NCI-H2029 treated with DMSO at 0.1 percent for 48 hours (cell line): ENCODE measurements at regions not wholly inside any gene's neighbourhood (a gene's known extent, or its start where the extent isn't known, plus 50 kb on each side); places are given as distances from the start of the nearest gene placed in this dataset.
"Not testable (repeated sequence)": the region's sequence is repeated elsewhere in the genome, so short reads cannot be mapped to it uniquely, and the experiment has no call there.

Experiments used
- DNase-seq: peaks from one replicate; lab custom pipeline; 2025; lab: John Stamatoyannopoulos, UW

DNA sequence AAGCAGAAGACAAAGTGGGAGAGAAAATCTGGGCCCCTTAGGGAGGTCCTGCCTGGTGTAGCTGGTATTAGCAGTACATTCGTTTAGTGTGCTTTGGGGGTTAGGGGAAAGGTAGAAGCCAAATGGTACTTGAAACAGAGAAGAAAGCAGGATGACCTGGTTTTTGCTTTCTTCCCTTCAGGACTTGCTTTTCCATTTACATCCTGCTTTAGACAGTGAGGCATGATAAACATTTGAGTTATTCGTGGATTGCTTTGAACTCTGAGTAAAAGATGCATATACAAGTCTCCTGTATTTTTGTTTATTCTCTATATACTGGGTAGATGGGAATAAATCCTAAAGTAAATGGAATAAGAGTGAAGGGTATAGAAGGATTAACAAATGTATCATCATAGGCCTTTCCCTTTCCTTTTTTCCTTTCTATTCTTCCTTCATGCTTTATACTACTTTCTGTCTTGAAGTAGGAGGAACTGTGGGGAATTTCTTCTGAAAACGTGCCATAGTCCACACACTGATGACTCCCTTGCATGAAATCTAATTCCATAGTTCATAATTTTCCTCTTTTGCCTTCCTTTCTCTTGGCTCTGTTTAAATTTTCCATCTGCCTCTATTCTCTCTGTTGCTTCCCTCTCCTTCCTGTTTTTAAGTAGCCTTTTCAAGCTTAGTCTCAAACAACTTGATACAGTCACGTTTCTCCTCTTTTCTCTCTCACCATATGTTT is 139.5 kb upstream of the RBMS3 start:
- no peak for DNase-seq

GRCh38 chr3:29141918-29142275 is 139.0 kb upstream of the RBMS3 start:
- DNase-seq: no peak

DNA sequence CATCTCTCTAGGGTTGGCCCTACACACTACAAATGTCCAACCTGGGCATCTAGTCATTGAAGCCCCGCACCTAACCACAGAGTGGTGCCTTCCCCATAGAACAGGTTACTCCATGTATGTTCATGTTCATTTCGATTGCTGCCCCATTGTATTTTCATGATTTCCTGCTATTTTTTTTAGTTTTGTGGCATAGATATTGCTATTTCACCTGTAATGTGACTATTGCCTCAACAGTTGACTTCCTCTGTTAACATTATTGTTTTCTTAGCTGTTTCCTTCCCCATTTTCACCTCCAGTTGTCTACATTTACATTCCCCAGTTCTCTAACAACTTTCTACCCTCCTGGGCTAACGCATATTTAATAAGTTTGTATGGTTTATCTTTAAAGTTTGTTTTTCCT is 137.7 kb upstream of the RBMS3 start:
- no peak for DNase-seq

DNA sequence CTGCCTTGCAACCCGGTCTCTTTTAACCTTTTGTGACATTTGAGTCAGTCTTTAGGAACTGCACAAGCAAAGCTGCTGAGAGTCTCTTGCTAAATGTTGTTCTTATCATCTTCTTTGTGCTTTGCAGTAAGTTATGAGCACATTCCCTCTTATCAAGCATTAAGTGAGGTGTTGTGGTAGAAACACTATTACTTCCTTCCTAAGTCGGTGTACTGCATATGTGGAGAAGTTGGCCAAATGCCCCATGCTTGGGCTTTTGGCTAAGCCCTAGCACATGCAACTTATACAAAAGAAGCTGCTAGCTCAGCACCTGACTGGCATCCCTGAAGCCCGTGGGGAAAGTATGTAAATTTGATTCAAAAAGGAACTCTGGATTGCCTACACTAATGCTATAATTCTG is 136.5 kb upstream of the RBMS3 start:
- DNase-seq: no peak

DNA sequence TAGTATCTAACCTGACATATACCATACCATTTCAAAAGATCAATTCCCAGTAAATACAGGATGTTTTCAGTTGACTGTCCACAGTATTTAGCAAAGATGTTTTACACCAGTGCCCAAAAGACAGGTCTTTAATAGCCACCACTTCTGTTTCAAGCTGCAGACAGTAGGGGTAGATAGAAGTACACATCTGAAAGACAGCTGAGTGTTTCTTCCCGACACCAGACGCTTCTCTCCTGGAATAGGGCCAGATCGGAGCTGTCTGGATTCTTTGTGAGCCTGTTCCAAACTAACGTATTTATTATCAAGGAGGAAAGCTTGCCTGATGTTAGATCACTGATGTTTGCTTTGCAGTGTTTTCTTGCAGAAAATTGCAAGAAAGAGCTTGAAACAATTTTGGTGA is 136.1 kb upstream of the RBMS3 start:
- DNase-seq: no peak

- DNase-seq: no peak
Observed at GRCh38 chr3:29145360-29145759, 135.5 kb upstream of the RBMS3 start.

- DNase-seq: no peak
Observed at GRCh38 chr3:29152379-29152778, 128.5 kb upstream of the RBMS3 start.

DNA sequence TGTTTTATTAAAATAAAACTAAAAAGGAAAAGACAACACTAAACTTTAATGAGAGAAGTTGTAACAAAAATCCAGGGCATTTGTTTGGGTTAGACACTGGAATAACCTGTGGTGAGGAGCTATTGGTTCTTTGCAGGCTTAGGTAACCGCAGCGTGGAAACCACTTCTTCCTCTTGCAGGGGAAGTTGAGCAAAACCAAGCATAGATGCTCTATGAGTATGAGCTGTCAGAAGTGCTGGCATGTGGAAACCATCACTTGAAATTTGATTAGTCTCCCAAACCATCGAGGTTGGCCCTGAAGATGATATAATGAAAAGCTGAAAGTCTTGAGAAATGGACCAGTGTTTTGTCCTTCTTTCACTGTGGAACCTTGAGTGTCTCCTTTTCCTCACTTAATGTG is 127.1 kb upstream of the RBMS3 start:
- DNase-seq: no peak

- no peak for DNase-seq
Observed at GRCh38 chr3:29156086-29156715, 124.7 kb upstream of the RBMS3 start.

DNA sequence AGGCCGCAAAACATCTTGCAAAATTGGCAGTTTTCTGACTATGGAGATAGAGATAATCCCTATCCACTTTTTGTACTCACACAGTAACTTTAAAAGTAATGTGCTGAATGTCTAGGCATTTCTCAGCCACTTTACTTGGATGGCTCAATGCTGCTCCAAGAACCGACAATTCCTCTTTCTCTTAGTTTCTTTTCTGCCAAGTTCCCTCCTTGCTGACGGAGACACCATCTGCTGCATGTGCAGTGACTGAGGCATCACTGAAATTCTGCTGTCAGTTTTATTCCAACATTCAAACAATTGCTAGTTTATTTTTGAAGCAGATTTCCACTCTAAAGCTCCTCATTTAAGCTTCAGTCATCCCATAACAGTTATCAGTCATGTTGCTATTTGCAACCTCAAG is 116.0 kb upstream of the RBMS3 start:
- no peak for DNase-seq

GRCh38 chr3:29167180-29167579 is 113.7 kb upstream of the RBMS3 start:
- DNase-seq: no peak

DNA sequence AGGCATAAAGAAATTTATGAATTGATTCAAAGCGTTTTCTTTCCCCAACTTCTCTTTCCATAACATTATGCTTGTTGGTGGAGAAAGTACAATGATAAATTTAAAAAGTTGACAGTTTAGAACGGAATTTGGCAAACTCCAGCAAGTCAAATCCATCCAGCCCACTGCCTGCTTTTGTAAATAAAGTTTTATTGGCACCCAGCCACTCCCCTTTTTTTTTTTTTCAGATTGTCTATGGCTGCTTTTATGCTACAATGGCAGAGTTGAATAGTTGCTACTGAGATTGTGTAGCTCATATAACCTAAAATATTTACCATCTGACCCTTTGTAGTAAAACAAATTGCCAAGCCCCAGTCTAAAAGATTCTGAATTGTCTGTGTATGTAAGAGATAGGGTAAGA is 112.8 kb upstream of the RBMS3 start:
- DNase-seq: no peak

DNA sequence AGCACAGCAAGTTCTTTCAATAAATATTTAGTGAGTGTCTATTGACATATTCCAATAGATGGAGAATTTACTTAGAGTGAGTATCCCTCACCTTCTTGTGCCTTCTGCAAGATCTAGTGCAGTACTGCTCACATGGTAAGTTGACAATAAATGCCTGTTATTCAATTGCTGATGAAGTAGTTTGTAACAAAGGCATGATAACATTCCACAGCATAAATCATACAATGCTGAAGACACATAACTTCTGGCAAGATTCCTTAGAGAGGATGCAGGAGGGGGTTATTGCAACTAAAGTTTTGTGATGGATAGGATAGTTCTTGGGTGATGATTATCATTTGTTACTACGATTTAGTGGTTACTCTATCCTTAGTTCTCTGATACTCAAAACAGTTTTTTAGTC is 112.2 kb upstream of the RBMS3 start:
- DNase-seq: no peak

GRCh38 chr3:29169451-29169850 is 111.4 kb upstream of the RBMS3 start:
- no peak for DNase-seq

DNA sequence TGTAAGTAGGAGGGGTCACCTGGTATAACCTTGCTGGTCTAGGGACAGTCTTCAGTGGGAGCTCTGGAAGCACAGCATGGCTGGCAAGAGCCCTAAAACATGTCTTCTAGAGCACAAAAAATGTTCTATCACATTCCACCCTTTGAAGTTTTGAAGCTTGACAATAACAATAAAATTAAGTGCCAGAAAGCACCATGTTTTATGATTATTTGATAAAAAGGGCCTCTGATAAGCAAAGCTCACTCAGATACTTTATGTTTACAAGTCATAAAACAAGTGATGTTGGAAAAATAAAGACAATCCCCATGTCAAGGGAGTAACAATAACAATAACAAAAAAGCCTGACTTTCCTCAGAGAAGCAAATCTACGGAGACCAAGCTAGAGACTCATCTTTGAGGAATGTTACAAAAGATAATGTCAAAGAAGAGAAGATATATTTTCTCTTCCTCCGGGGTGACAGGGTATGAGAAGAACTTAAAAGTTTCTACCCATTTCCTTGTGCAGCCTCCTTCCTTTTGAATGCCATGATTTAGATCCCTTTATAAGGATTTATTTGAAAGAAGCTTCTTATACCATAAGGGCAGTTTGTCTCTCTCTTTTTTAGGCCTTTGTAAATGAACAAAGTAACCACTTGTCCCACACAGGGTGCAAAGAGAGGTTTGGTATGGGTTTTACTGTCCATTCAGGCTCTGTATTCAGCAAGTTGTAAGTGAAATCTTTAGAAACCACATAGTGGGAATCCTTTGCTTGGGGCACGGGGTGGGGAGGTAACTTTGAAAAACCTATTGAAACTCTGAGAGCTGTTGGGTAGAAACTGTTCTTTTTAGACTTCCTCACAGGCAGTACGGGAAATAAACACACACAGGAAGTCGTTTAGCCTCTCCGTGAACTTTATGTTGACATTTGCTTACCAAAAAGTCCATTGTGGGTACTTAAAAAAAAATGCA is 109.6 kb upstream of the RBMS3 start:
- no peak for DNase-seq

- DNase-seq: peak; percentile 98
Observed at GRCh38 chr3:29176501-29176900, 104.4 kb upstream of the RBMS3 start.

DNA sequence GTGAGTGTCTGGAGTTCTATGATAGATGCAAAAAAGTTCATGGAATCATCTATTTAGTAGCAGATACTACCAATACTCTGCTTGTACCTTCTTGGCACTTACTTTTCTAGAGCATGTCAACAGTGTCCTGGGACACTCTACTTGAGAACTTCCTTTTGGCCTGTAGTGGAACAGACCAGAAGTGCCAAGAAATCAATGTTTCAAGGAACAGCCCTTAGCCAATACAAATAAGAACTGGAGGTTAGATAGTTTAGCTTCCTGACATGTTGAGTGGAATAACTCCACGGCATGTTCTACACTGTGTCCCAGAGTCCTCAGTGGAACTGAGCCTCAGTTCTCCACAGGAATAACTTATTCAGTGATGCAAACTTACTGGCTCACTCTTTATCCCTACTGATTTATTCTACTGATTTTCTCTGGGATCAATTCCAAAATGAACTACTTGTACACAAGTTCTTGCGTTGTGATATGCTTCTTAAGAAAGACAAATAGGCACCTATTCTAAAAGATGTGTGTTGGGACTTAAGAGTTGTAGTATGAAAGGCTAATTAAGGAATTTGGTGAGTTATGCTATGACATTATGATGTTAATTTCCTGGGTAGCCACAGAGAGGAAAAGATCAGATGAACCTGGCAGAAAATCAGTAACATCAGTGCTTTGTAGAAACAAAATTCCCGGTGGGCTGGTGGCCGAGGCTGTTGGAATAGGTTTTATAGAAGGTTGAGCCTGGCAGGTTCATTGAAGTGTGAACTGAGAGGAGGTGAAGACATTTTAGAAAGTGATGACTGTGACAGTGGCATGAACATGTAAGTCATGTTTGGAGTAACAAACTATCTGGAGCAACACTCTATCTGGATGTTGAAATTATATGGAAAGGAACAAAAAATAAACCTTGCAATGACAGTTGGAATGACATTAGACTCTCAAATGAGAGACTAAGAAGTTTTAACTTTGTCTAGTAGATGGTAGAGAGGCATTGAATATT is 101.8 kb upstream of the RBMS3 start:
- no peak for DNase-seq

- DNase-seq: no peak
Observed at GRCh38 chr3:29181149-29181780, 99.6 kb upstream of the RBMS3 start.

DNA sequence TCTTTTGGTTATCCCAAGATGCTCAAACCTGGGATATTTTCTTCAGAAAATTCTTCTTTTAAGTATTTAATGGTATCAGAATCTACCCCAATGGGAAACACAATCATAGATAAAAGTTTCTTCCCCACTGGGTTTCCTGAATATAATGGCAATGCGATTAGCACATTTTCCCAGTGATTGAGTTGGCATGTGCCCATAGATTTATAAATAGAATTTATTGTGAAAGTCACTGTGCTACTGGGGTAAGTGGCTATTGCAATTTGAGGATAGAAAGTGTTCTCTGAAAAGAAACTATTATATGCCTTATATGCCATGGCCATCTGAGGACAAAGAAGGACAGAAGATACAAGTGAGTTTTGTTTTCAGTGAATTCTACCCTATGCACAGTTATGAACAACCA is 99.0 kb upstream of the RBMS3 start:
- DNase-seq: no peak

DNA sequence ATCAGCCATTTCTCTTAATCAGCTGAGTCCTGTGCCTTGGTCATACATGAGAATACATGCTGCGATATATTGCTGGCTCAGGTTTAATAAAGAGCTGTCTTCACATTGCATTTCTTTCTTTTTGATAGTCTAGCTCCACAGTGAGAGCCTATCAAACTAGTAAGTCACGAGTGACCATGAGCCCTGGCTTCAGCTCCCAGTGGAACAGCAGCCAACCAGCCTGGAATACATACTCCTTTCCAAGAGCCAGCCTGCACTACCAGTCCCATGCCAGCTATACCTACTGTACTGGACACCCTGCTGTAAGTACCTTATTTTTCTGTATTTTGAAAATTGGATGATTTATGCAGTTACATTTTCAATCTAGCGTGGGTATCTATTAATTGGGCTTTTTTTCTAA is 98.0 kb upstream of the RBMS3 start:
- not testable (repeated sequence) for DNase-seq

DNA sequence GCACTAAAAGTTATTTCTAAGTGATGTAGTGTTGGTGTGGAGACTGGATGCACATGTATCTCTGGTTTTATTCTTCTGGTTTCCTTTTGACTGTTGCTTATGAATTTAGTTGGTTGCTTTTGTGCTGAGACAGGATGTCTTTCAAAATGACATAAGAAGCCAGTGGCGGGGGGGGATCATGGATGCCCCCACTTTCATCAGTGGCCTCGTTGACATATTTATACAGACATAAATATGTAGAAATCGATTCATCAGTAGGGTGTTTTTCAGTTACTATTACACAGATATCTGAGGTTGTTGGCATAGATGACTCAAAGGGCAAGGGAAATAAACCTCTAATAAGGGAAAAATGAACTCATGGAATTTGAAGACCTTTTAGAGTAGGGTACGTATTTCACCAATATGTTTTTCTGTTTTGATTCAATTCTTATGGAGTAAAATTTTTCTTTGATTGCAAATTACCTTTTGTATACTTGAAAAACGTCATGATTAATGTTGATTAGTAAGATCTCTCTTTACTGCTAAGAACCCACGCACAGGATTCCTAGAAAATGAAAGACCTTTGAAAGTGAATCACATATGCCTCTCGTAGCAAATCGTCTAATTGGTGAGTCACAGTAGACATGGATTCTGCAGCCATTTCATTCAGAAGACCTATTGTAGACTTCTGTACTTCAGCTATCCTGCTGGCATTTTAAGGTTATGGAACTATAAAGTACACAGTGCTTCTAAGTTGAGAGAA is 97.4 kb upstream of the RBMS3 start:
- no peak for DNase-seq
